Heart right ventricle (tissue), 16 donors: ENCODE measurements at regions not wholly inside any gene's neighbourhood (a gene's known extent, or its start where the extent isn't known, plus 50 kb on each side); places are given as distances from the start of the nearest gene placed in this dataset.

ENCODE experiments used
- ATAC-seq, 8 donors: fragments of 200-7000 bp; cut with Tn5 transposase; one replicate each; pipeline ENCODE4 v1.9.1; 2020; ENCODE audit warnings: mild to moderate bottlenecking in 8 of 8, moderate library complexity in 8 of 8, moderate number of reproducible peaks in 1 of 8
- DNase-seq, 2 donors: peaks; one replicate each; pipeline ENCODE4 v3.0.0-alpha.2; 2020
- H3K27ac ChIP-seq, 10 donors: fragments of 200-600 bp; sonication (generic) in 2 of 10; one replicate each; pipeline versions ENCODE4 v1.5.0 to v1.8.0; 2020 to 2022; ENCODE audit warnings: mild to moderate bottlenecking in 3 of 10
- H3K27me3 ChIP-seq, 7 donors: fragments of 200-600 bp; one replicate each; pipeline ENCODE4 v1.8.0; 2021 to 2022; ENCODE audit warnings: mild to moderate bottlenecking in 2 of 7
- H3K36me3 ChIP-seq, 9 donors: fragments of 200-600 bp; sonication (generic) in 1 of 9; one replicate each; pipeline versions ENCODE4 v1.5.0 to v1.8.0; 2020 to 2022; ENCODE audit warnings: mild to moderate bottlenecking in 2 of 9
- H3K4me1 ChIP-seq, 9 donors: fragments of 200-600 bp; sonication (generic) in 1 of 9; one replicate each; pipeline versions ENCODE4 v1.5.0 to v1.8.0; 2020 to 2022; ENCODE audit warnings: mild to moderate bottlenecking in 4 of 9
- H3K4me3 ChIP-seq, 10 donors: fragments of 200-600 bp; sonication (generic) in 2 of 10; one replicate each; pipeline versions ENCODE4 v1.5.0 to v1.8.0; 2020 to 2022; ENCODE audit warnings: mild to moderate bottlenecking in 7 of 10, moderate library complexity in 2 of 10
- H3K9me3 ChIP-seq, 11 donors: fragments of 200-600 bp in 10 of 11; sonication (generic) in 2 of 11; one replicate each; pipeline versions ENCODE4 v1.5.0 to v1.8.0; 2013 to 2022; ENCODE audit warnings: mild to moderate bottlenecking in 2 of 11, control low read depth in 1 of 11, moderate library complexity in 1 of 11
- CTCF ChIP-seq, 9 donors: fragments of 200-600 bp; sonication (generic) in 2 of 9; IDR thresholded peaks; one replicate each; pipeline versions ENCODE4 v1.5.0 to v1.8.0; 2021 to 2022; ENCODE audit warnings: antibody characterized with exemption in 9 of 9, mild to moderate bottlenecking in 5 of 9, moderate library complexity in 1 of 9
- WGBS, 2 donors: extraction: QIAGEN DNeasy Blood & Tissue Kit; methylation state at CpG; one replicate each; pipeline ENCODE4 v1.1.7; 2013; ENCODE audit warnings: inconsistent platforms in 1 of 2; 5-methylcytosine and 5-hydroxymethylcytosine counted together
- intact Hi-C, 10 donors: fragments of 100-400 bp; cut with DNase I; formaldehyde crosslinking; loops; one replicate each; pipeline versions ENCODE4 v1.11.1 to v1.14.2; 2022
- donor health status: Arrhythmogenic right ventricular cardiomyopathy.
- donor health status: ischemic (EF 13 %, LVEDD 7.1; RV severe dilation, severe dysfunction).
- donor health status: healthy with polysubstance abuse.
- donor health status: DM: no; HTN: yes; CAD: no.
- donor health status: DM: no; HTN: no; CAD: no.
- donor health status: ischemic (EF 25% LVEDD 6.9; RV normal size, moderate dysfunction).
- donor health status: ischemic (EF 25% LVEDD 5.7; RV mildly dilated, moderate dysfunction).
- donor health status: healthy.
- donor health status: DM: yes; HTN: yes; CAD: no.
- donor health status: Ischemic cardiomyopathy.
- donor health status: ischemic (EF 35%, LVEDD 5.7; RV mildly dilated, moderate dysfunction).
- donor health status: nonischemic (EF 11% LVEDD 7.7; RV severe dilation, severe dysfunction).
- donor health status: DM: yes; HTN: yes; CAD: no.
- donor health status: PGD.
- donor health status: ischemic (EF 29% LVEDD 5.4; RV normal size, mild dysfunction).
- donor health status: nonischemic (EF 23%, LVEDD 6.1; RV moderate dilation, normal function).

- Histone ChIP-seq H3K36me3 (no peaks in the 10 kb centered on the region), H3K9me3 (no peaks in the 10 kb centered on the region), H3K4me3 (no peak overlapping the region), H3K27me3 (peaks cover 0 to 10% (median 0%) of the 10 kb centered on the region in 7 donors), H3K4me1 (no peaks in the 10 kb centered on the region), H3K27ac (no peak overlapping the region)
- ATAC-seq = peak in 2 of 8 donors; percentile 41 to 47
- intact Hi-C loops = no loop called here
- no peak for DNase-seq
- 60 to 71% methylated on average over 6 of the region's 6 CpGs for WGBS, 2 donors
- no peak for TF ChIP-seq CTCF (IDR thresholded peaks at IDR 0.05)
These were observed 142.0 kb downstream of the CCDC71L start for GRCh38 chr7:106518967-106519366.

GRCh38 chr7:106518239-106518638 lies 142.7 kb downstream of the CCDC71L start:
- DNase-seq (no peak), ATAC-seq (no peak)
- H3K27me3 ChIP-seq = peaks cover 0 to 10% (median 0%) of the 10 kb centered on the region in 7 donors
- no peaks in the 10 kb centered on the region for H3K36me3 ChIP-seq
- intact Hi-C loops = no loop called here
- no peak overlapping the region for H3K27ac ChIP-seq
- H3K4me3 ChIP-seq = no peak overlapping the region
- no peaks in the 10 kb centered on the region for H3K9me3 ChIP-seq
- H3K4me1 ChIP-seq = no peaks in the 10 kb centered on the region
- TF ChIP-seq CTCF (IDR thresholded peaks at IDR 0.05) = no peak

- no peak for TF ChIP-seq CTCF (IDR thresholded peaks at IDR 0.05)
- no peaks in the 10 kb centered on the region for H3K9me3 ChIP-seq
- H3K27me3 ChIP-seq = peaks cover 0 to 10% (median 0%) of the 10 kb centered on the region in 7 donors
- H3K27ac ChIP-seq = no peak overlapping the region
- H3K4me3 ChIP-seq = no peak overlapping the region
- no peaks in the 10 kb centered on the region for H3K36me3 ChIP-seq
- WGBS, 2 donors = 68 to 70% methylated on average over 4 of the region's 4 CpGs
- no peaks in the 10 kb centered on the region for H3K4me1 ChIP-seq
- ATAC-seq (no peak), DNase-seq (no peak)
- intact Hi-C loops = no loop called here
These were observed 143.4 kb downstream of the CCDC71L start for GRCh38 chr7:106517508-106517907.

GRCh38 chr7:106515321-106515720 lies 145.6 kb downstream of the CCDC71L start:
- H3K36me3 ChIP-seq = no peaks in the 10 kb centered on the region
- WGBS, 2 donors = 72 to 77% methylated on average over 3 of the region's 3 CpGs
- no peaks in the 10 kb centered on the region for H3K9me3 ChIP-seq
- no peaks in the 10 kb centered on the region for H3K4me1 ChIP-seq
- peaks cover 0 to 8% (median 0%) of the 10 kb centered on the region in 7 donors for H3K27me3 ChIP-seq
- DNase-seq (no peak), ATAC-seq (no peak)
- no peak overlapping the region for H3K4me3 ChIP-seq
- TF ChIP-seq CTCF (IDR thresholded peaks at IDR 0.05) = no peak
- no peak overlapping the region for H3K27ac ChIP-seq
- intact Hi-C loops = no loop called here

GRCh38 chr7:106514881-106515280 lies 146.1 kb downstream of the CCDC71L start:
- ATAC-seq (no peak), DNase-seq (no peak)
- Histone ChIP-seq H3K36me3 (no peaks in the 10 kb centered on the region), H3K27me3 (peaks cover 0 to 8% (median 0%) of the 10 kb centered on the region in 7 donors), H3K4me3 (no peak overlapping the region), H3K4me1 (no peaks in the 10 kb centered on the region), H3K27ac (no peak overlapping the region), H3K9me3 (no peaks in the 10 kb centered on the region)
- no peak for TF ChIP-seq CTCF (IDR thresholded peaks at IDR 0.05)
- 65 to 70% methylated on average over 3 of the region's 3 CpGs for WGBS, 2 donors
- intact Hi-C loops = no loop called here
